Middle frontal gyrus (tissue), 1 donor: ENCODE measurements at regions not wholly inside any gene's neighbourhood (a gene's known extent, or its start where the extent isn't known, plus 50 kb on each side); places are given as distances from the start of the nearest gene placed in this dataset.

ENCODE experiments used
- DNase-seq: peaks from one replicate; pipeline ENCODE4 v3.0.0-alpha.2; 2015; ENCODE audit warnings: low spot score; ENCODE audit errors: extremely low spot score

GRCh38 chr14:51473808-51474565 lies 177.7 kb upstream of the FRMD6 start:
- DNase-seq, result no peak

GRCh38 chr14:51474854-51475253 lies 176.9 kb upstream of the FRMD6 start:
- DNase-seq, result no peak

GRCh38 chr14:51478175-51478621 lies 173.5 kb upstream of the FRMD6 start:
- no peak for DNase-seq

GRCh38 chr14:51479584-51480325 lies 172.0 kb upstream of the FRMD6 start:
- no peak for DNase-seq

DNA sequence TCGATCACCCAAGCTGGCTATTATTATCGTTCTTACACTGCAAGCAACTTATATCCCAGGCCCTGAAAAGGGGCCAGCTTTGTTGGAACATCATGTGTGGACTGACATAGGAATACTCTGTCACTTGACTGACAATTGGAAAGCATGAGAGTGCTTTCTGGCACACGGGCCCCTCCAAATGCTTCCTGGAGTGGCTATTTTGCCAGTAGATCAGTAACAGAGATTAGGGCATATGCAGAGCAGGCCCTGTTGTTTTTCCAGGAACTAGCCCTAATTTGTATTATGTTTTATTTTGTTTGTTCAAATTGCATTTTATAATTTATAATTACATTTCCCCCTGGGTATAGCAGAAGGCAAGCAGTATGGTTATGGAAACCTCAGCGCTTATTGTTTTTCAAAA lies 170.1 kb upstream of the FRMD6 start:
- DNase-seq, result no peak

DNA sequence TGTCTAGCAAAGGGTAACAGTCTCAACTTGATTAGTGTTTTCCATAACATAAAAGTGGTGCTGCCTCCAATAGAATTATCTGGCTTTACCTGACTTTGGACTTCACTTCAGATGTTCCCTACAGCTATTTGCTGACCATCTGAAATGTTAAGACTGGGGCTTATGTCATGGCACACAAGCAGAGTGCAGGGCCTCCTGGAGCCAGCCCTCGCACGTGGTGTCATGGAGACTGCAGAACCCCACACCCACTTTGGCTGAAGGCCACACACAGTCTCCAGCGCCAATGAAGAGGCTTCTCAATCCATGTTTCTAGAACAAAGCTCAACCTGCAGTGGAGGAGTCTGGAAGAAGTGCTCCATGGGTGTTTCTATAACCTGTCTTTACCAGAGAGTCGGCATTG lies 169.6 kb upstream of the FRMD6 start:
- no peak for DNase-seq

GRCh38 chr14:51484485-51484884 lies 167.2 kb upstream of the FRMD6 start:
- no peak for DNase-seq

GRCh38 chr14:51485733-51486132 lies 166.0 kb upstream of the FRMD6 start:
- no peak for DNase-seq

DNA sequence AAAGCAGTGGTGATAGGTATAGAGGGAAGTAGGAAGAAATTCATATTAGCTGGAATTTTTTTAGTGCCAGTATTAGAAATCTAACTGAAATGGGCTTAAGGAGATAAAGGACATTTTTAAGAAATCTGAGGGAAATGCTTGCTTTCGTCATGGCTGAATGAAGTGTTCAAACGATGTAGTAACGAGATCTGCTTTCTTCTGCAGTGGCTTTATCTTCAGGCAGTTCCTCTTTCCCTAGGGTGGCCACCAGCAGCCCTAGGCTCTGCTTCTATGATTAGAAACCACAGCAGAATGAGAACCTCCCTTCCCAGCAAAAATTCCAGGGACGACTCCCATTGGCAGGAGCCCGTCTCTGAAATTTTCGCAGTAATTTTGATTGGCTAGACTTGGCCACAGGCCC lies 163.9 kb upstream of the FRMD6 start:
- no peak for DNase-seq

- DNase-seq, result no peak
Observed at GRCh38 chr14:51488569-51489220, 163.0 kb upstream of the FRMD6 start.

DNA sequence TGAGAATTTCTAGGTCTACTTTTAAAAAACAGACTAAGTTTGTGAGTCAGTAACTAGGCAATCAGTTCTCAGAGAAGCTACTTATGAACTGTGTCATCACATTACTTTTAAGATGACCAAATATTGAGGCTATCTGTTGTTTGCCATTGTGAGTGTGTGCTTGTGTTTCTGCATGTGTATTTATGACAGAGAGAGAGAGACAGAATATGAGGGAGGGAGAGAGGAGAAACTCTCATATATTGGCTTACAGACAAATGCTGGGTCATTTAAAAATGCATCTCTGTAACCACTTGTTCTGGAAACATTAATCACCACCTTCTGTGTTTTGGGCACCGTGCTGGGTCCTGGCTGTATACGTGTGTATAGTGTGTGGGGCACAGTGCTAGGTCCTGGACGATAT lies 161.5 kb upstream of the FRMD6 start:
- no peak for DNase-seq

DNA sequence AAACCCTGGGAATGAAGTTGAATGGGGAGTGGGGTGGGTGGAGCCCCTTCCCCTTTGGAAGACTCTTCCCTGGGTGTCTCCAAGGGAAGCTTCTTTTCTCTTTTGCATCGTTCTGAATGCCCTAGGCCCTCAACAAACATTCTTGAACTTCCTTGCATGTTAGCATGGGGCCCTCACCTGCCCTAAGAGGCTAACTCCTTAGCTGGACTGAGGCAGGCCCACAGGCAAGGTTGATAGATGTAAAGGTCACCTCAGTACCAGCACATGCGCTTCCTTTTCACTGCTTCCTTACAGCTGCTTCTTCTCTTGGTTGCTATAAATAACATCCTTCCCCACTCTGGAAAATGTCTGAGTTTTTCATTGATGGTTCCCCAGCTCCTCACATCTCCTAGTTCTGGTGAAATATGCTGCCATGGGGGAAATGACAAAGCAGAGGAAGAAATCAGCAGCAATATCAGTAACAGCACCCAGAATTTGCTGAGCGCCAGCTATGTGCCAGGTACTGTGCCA lies 160.6 kb upstream of the FRMD6 start:
- DNase-seq, result no peak

DNA sequence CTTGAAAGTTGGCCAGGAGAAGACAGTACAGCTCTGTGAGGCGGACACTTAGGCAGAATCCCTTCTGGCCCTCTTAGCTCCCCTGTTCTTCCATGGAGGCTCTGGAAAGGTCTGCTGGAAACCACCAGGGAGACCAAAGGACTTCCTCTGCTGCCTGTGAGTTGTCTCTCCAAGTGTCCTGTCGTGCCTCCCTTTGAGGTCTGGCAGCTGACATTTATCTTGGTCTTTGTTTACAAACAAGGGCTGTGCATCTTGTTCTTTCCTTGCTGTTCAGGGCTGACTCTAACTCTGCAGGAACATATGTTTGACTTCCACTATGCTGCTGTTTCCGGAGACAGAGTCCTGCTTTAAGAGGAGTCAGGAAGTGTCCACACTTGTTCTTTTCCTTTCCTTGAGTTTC lies 159.9 kb upstream of the FRMD6 start:
- no peak for DNase-seq

GRCh38 chr14:51495319-51495718 lies 156.4 kb upstream of the FRMD6 start:
- DNase-seq, result no peak

DNA sequence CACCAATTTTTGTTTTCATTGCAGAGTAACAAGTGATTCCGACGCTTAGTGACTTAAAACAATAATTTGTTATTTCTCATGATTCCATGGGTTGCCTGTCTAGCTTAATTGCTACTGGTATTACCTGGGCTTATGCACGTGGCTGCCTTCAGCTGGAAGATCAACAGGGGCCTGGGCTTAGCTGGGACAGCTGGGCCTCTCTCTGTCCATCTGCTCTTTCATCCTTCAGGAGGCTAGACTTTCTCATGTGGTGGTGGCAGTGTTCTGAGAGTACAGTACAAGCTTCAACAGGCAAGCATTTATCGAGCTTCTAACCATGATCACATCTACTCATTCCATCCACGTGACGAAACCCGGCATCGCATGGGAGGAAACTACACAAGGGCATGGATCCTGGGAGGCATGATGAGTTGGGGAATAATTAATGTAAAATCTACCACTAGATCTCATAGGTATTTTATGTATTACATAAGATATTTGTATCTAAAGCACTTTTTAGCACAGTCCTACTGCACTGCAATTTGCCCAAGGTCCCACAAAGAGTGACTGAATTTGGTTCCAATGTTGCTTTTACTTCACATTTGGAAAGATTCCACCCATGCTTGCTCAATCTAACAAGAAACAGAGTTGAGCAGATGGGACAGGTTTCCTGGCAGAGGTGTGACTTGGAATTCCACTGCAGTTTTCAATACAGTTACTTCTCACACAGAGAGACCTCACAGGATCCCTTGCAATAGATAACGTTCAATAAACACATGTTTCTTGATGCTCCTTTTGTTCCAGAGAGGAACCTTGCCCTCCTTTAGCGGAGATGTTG lies 153.1 kb upstream of the FRMD6 start:
- DNase-seq, result no peak

- no peak for DNase-seq
Observed at GRCh38 chr14:51500776-51501175, 150.9 kb upstream of the FRMD6 start.

DNA sequence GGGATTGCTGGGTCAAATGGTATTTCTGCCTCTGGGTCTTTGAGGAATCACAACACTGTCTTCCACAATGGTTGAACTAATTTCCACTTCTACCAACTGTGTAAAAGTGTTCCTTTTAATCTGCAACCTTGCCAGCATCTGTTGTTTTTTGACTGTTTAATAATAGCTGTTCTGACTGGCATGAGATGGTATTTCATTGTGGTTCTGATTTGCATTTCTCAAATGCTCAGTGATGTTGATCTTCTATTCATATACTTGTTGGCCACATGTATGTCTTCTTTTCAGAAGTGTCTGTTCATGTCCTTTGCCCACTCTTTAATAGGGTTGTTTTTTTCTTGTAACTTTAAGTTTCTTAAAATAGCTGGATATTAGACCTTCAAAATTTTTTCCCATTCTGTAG lies 150.0 kb upstream of the FRMD6 start:
- no peak for DNase-seq

DNA sequence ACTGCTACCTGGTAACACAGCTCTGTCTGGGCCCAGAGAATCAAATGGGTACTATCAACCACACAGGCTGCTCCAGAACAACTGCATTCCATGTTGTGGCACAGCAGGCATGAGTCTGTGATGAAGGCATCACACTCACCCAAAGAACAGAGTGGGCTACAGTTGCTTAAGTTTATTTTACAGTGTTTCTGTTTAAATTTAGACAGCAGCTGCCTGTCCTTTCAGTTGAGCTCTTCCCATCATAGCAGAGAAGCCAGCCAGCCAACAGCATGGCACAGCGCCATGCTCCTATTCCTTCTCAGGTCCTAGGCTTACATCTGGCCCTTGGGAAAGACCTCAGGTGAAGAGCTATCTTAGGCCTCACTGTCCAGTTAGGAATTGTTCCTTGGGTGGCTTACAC lies 147.0 kb upstream of the FRMD6 start:
- no peak for DNase-seq

DNA sequence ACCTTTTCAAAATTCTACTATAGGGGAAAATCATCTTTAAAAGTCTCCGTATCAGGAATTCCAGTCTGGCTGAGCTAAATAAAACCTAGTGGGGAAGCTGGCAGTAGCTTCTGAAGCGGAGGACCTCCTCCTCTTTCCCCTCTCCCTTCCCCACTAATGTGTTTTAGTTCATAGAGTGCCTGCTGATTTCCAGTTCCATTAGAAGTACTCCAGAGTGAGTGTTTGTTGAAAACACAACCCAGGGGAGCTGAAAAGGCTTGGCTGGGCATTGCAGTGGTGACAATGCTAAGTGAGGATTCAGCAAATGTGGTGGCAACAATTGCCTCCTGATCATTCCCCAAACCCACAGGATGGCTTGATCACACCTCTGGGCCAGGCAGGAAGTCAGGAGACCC lies 144.2 kb upstream of the FRMD6 start:
- no peak for DNase-seq

- peak; percentile 49 for DNase-seq
Observed at GRCh38 chr14:51507906-51508511, 143.7 kb upstream of the FRMD6 start.

GRCh38 chr14:51511265-51511664 lies 140.4 kb upstream of the FRMD6 start:
- DNase-seq, result no peak
